Kidney epithelial cell (primary cell): ENCODE measurements at regions not wholly inside any gene's neighbourhood (a gene's known extent, or its start where the extent isn't known, plus 50 kb on each side); places are given as distances from the start of the nearest gene placed in this dataset.

Experiments used
- DNase-seq: peaks from one replicate; pipeline ENCODE4 v3.0.0-alpha.2; 2010; ENCODE audit warnings: low read depth
- H3K27me3 ChIP-seq: 2 replicates; pipeline ENCODE4 v1.6.0; 2011; ENCODE audit warnings: low read length; ENCODE audit not compliant: control insufficient read depth, insufficient read depth
- H3K36me3 ChIP-seq: 2 replicates; pipeline ENCODE4 v1.5.1; 2011; ENCODE audit warnings: low read length; ENCODE audit not compliant: control insufficient read depth, insufficient read depth
- H3K4me3 ChIP-seq: 2 replicates; pipeline ENCODE4 v1.5.1; 2011; ENCODE audit warnings: low read depth, mild to moderate bottlenecking, control low read depth, low read length
- TF ChIP-seq, protein P1 (sequence below): IDR thresholded peaks from 2 replicates; pipeline ENCODE4 v1.5.1; 2011; ENCODE audit warnings: mild to moderate bottlenecking, moderate library complexity, low read length, control low read depth, inconsistent platforms; ENCODE audit not compliant: insufficient read depth, poor library complexity, severe bottlenecking

DNA sequence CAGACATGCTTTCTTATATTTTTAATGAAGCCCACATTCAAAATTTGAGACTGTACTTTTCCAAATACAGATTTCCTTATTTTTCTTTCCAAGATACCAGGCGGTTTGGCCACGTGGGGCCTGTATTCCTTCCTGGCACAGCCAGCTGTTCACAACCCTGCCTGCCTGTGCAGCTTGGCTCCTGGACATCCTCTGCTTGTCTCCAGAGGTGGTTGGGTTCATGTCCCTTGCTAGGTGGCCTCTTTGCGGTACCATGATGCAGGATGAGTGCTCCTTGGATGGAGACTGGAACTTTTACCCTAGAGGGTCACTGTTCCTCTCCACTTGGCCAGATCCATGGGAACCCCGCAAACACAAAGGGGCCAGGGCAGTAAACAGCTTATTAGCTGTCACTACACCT is 297.5 kb upstream of the MSX2 start:
- no peaks in the 10 kb centered on the region for H3K36me3 ChIP-seq
- TF ChIP-seq, protein P1, sequence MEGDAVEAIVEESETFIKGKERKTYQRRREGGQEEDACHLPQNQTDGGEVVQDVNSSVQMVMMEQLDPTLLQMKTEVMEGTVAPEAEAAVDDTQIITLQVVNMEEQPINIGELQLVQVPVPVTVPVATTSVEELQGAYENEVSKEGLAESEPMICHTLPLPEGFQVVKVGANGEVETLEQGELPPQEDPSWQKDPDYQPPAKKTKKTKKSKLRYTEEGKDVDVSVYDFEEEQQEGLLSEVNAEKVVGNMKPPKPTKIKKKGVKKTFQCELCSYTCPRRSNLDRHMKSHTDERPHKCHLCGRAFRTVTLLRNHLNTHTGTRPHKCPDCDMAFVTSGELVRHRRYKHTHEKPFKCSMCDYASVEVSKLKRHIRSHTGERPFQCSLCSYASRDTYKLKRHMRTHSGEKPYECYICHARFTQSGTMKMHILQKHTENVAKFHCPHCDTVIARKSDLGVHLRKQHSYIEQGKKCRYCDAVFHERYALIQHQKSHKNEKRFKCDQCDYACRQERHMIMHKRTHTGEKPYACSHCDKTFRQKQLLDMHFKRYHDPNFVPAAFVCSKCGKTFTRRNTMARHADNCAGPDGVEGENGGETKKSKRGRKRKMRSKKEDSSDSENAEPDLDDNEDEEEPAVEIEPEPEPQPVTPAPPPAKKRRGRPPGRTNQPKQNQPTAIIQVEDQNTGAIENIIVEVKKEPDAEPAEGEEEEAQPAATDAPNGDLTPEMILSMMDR = no peak
- H3K27me3 ChIP-seq = no peaks in the 10 kb centered on the region
- no peak for DNase-seq
- H3K4me3 ChIP-seq = no peak overlapping the region

DNA sequence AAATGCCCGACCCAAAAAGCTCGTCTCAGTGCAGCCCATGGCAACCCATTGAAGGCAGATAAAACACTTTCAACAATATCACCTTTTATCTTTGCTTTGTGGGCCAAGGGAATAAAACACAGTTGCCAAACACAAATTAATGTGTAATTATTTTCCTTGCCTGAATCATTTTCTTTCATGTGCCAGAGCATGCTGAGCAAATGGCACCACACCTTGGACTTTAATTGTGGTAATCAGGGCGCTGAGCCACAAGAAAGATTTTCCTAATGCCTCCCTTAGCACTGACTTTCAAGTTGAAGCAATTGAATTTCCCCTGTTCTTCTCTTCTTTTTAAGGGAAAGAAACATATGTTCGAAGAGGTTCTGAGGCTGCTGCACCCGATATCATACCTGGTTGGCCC is 297.1 kb upstream of the MSX2 start:
- no peak for DNase-seq
- Histone ChIP-seq H3K4me3 (no peak overlapping the region), H3K36me3 (no peaks in the 10 kb centered on the region), H3K27me3 (no peaks in the 10 kb centered on the region)
- TF ChIP-seq, protein P1 = no peak

DNA sequence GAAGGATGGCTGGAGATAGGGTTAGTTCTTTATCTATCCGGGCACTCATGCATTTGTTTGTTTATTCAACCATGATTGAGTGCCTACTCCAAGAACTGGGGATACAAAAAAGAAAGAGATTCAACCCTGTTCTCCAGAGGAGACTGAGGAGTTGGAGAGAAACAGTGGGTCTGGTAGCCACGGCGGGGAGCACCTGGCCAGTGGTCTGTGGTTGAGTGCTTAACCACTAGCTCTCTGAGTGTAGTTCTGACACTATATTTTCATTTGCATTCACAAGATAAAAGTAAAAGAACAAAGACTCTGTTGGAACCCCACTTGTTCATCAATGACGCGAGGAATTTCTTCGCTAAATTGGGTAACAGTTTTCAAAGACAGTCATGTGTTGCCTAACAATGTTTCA is 295.5 kb upstream of the MSX2 start:
- H3K4me3 ChIP-seq = no peak overlapping the region
- H3K36me3 ChIP-seq = no peaks in the 10 kb centered on the region
- no peak for DNase-seq
- no peaks in the 10 kb centered on the region for H3K27me3 ChIP-seq
- TF ChIP-seq, protein P1 = no peak

DNA sequence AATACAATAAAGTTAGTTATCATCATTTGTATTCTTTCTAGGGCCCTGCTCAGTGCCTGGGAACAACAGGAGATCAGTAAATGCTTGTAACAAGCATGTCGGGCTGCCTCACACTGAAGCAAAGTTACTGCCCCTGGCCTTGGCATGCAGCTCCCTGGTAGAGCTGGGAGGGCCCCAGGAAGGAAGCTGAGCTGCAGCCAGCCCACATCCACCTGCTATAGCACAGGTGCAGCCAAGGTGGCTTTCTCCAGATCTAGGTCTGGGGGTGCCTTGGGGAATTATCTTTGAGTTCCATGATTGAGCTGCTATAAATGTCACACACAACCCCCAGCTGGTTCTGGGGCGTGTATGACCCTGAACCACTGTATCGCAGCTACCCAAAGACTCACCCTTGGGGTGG is 293.4 kb upstream of the MSX2 start:
- H3K36me3 ChIP-seq = no peaks in the 10 kb centered on the region
- DNase-seq = no peak
- TF ChIP-seq, protein P1 = no peak
- H3K27me3 ChIP-seq = no peaks in the 10 kb centered on the region
- no peak overlapping the region for H3K4me3 ChIP-seq

DNA sequence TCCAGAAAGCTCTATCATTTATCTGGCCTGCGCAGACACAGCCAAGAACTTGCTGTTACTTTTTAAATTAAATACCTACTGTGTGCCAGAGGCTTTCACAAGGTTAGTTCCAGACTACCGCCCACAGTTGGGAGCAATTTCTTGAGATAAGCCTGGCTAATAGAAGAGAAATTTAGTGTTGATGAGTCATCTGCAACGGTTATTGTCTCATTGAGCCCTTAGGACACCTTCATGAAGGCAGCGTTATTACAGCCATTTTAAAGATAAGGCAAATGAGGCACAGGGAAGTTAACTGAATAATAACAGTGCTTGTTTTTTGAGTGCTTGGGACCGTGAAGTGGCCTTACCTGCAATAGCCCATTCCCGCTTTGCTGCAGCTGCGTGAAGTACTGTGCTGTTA is 292.9 kb upstream of the MSX2 start:
- no peaks in the 10 kb centered on the region for H3K36me3 ChIP-seq
- no peak for DNase-seq
- TF ChIP-seq, protein P1 = no peak
- H3K4me3 ChIP-seq = no peak overlapping the region
- no peaks in the 10 kb centered on the region for H3K27me3 ChIP-seq

DNA sequence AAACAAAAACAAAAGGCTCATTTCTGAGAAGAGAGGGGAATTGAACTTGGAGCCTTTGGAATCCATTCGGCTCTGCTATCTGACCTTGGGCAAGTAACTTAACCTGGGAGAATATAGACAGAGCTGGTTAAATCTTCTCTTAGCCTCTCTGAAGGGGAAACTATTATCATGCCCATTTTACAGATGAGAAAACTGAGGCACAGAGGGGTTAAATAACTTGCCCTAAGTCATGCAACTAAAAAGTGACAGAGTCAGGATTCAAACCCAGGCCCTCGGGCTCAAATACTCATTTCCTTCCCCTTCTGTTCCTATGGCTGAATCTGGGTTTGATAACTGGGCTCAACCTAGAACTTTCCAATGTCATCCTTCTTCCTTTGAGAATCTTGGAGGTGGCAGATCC is 291.3 kb upstream of the MSX2 start:
- TF ChIP-seq, protein P1 = no peak
- H3K4me3 ChIP-seq = no peak overlapping the region

More for the DNA sequence above, 291.3 kb upstream of the MSX2 start:
- H3K36me3 ChIP-seq = no peaks in the 10 kb centered on the region
- DNase-seq = no peak
- H3K27me3 ChIP-seq = no peaks in the 10 kb centered on the region
